HEK293T (cell line): ENCODE measurements at regions not wholly inside any gene's neighbourhood (a gene's known extent, or its start where the extent isn't known, plus 50 kb on each side); places are given as distances from the start of the nearest gene placed in this dataset.

Experiments
- CTCF ChIA-PET: fragments of 350-600 bp; formaldehyde crosslinking; extraction: SDS; loops from one replicate; lab custom pipeline; 2021; ENCODE audit warnings: antibody characterized with exemption, inconsistent platforms; lab: Yijun Ruan, JAX
- POLR2A ChIA-PET: fragments of 350-600 bp; formaldehyde crosslinking; extraction: SDS; loops from one replicate; lab custom pipeline; 2020; ENCODE audit warnings: antibody characterized with exemption, inconsistent platforms; lab: Yijun Ruan, JAX
- DNase-seq: peaks from one replicate; pipeline ENCODE4 v3.0.0; 2012; ENCODE audit warnings: mixed read lengths; ENCODE audit errors: extremely low spot score
- ARNT ChIP-seq: fragments of 450-650 bp; IDR thresholded peaks from 2 replicates; pipeline ENCODE4 v1.6.1; 2017; ENCODE audit warnings: mild to moderate bottlenecking
- BHLHE40 ChIP-seq: fragments of 450-650 bp; IDR thresholded peaks from 2 replicates; pipeline ENCODE4 v1.6.1; 2016; ENCODE audit warnings: mild to moderate bottlenecking, moderate library complexity, borderline replicate concordance
- CTBP1 ChIP-seq: fragments of 450-650 bp; IDR thresholded peaks from 2 replicates; pipeline ENCODE4 v1.6.1; 2016; ENCODE audit warnings: borderline replicate concordance
- ELF4 ChIP-seq: fragments of 450-650 bp; IDR thresholded peaks from 2 replicates; pipeline ENCODE4 v1.6.1; 2017; ENCODE audit warnings: antibody characterized with exemption
- FOXA1 ChIP-seq: fragments of 450-650 bp; IDR thresholded peaks from 2 replicates; pipeline ENCODE4 v1.6.1; 2016; ENCODE audit warnings: mild to moderate bottlenecking
- FOXK2 ChIP-seq: fragments of 450-650 bp; IDR thresholded peaks from 2 replicates; pipeline ENCODE4 v1.6.1; 2016; ENCODE audit warnings: mild to moderate bottlenecking
- FOXM1 ChIP-seq: fragments of 450-650 bp; IDR thresholded peaks from 2 replicates; pipeline ENCODE4 v1.6.1; 2017; ENCODE audit warnings: mild to moderate bottlenecking, borderline replicate concordance
- HDGF ChIP-seq: fragments of 450-650 bp; IDR thresholded peaks from 2 replicates; pipeline ENCODE4 v1.6.1; 2017; ENCODE audit warnings: antibody characterized with exemption, borderline replicate concordance
- L3MBTL2 ChIP-seq: fragments of 450-650 bp; conservative IDR thresholded peaks from 2 replicates; pipeline ENCODE4 v1.6.1; 2016; ENCODE audit warnings: mild to moderate bottlenecking
- LEF1 ChIP-seq: fragments of 450-650 bp; IDR thresholded peaks from 2 replicates; pipeline ENCODE4 v1.6.1; 2017; ENCODE audit warnings: mild to moderate bottlenecking, borderline replicate concordance
- NFRKB ChIP-seq: fragments of 450-650 bp; IDR thresholded peaks from 2 replicates; pipeline ENCODE4 v1.6.1; 2016; ENCODE audit warnings: mild to moderate bottlenecking, moderate library complexity
- SP1 ChIP-seq: fragments of 450-650 bp; IDR thresholded peaks from 2 replicates; pipeline ENCODE4 v1.6.1; 2017
- SUZ12 ChIP-seq: fragments of 450-650 bp; IDR thresholded peaks from 2 replicates; pipeline ENCODE4 v1.6.1; 2016; ENCODE audit warnings: mild to moderate bottlenecking
- TARDBP ChIP-seq: fragments of 450-650 bp; IDR thresholded peaks from 2 replicates; pipeline ENCODE4 v1.6.1; 2016
- ZNF384 ChIP-seq: fragments of 450-650 bp; IDR thresholded peaks from 2 replicates; pipeline ENCODE4 v1.6.1; 2016
- TF ChIP-seq, protein P1 (sequence below): fragments of 450-650 bp; IDR thresholded peaks from 2 replicates; pipeline ENCODE4 v1.6.1; 2016

DNA sequence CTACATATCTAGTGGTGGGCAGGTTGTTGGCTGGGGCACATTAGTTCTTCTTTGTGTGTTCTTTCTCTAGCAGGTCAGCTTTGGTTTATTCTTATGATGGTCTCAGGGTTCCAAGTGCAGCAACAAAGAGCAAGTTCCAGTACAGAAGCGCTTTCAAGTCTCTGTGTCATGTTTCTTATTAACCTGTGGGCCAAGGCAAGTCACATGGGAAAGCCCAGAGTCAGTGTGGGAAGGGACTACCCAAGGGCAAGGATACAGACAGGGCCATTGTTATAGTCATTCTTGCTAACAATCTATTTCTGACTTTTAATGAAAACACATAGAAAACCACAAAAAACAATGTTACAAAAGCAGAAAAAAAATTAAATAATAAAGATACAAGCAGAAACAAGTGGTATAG is 754.6 kb downstream of the TBC1D22A start:
- CTCF ChIA-PET: no interaction called here
- DNase-seq: no peak
- POLR2A ChIA-PET: no interaction called here
- TF ChIP-seq L3MBTL2 (no peak), FOXM1 (no peak), LEF1 (no peak), BHLHE40 (no peak), SUZ12 (no peak), FOXA1 (no peak), ARNT (no peak), ZNF384 (no peak), SP1 (no peak), TARDBP (no peak), NFRKB (no peak)

DNA sequence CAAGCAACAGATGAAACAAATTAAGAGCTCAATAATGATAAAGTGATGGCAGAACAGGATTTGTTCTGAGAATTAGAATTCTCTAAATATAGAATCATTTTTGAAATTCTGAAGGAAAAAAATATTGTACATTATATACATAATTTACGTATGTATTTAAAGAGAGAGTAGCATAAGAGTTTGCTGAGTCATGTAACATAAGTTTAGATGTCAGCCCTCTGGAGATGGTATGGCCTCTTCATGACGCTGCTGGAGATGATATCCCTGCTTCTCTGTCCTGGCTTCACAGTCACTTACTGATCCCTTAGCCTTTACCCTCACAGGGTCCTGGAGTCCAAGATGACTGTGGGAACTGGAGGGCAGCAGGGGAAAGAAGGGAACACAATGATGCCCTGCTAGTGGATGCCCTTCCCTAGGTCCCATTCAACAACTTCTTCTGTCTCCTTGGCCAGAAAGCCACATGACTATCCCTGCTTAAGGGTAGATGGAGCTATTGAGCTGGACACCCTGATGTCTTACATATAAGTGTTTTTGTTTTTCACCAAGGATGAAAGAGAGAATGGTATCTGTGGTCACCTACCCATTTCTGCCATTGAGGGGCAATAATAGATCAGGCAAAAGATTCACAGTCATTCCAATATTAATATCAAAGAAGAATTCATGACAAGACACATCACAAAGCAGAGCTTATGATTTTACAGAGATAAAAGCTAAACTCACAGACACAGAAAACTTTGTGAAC is 753.1 kb downstream of the TBC1D22A start:
- CTCF ChIA-PET: no interaction called here
- DNase-seq: no peak
- POLR2A ChIA-PET: no interaction called here
- TF ChIP-seq, protein P1, sequence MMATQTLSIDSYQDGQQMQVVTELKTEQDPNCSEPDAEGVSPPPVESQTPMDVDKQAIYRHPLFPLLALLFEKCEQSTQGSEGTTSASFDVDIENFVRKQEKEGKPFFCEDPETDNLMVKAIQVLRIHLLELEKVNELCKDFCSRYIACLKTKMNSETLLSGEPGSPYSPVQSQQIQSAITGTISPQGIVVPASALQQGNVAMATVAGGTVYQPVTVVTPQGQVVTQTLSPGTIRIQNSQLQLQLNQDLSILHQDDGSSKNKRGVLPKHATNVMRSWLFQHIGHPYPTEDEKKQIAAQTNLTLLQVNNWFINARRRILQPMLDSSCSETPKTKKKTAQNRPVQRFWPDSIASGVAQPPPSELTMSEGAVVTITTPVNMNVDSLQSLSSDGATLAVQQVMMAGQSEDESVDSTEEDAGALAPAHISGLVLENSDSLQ: no peak
- TF ChIP-seq HDGF (no peak), ZNF384 (no peak), SP1 (no peak), SUZ12 (no peak), TARDBP (no peak), LEF1 (no peak), FOXM1 (no peak), ELF4 (no peak), ARNT (no peak), NFRKB (no peak), FOXK2 (no peak), CTBP1 (no peak)

DNA sequence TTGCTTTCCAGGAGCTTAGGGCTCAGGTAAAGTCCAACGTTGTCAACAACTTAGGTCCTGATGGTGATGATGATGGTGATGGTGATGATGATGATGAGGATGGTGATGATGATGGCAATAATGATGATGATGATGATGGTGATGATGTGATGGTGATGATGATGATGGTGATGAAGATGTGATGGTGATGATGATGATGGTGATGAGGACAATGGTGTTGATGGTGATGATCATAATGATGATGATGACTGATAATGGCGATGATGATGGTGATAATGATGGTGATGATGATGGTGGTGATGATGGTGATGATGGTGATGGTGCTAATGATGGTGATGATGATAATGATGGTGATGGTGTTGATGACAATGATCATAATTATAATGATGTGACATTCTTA is 750.2 kb downstream of the TBC1D22A start:
- DNase-seq: no peak
- ChIA-PET CTCF (no interaction called here), POLR2A (no interaction called here)
- TF ChIP-seq FOXA1: no peak
- no peak for TF ChIP-seq L3MBTL2
- no peak for TF ChIP-seq SUZ12
- TF ChIP-seq BHLHE40: no peak
- TF ChIP-seq, protein P1: no peak
- no peak for TF ChIP-seq NFRKB
- no peak for TF ChIP-seq FOXK2
- no peak for TF ChIP-seq FOXM1
- TF ChIP-seq ZNF384: no peak
- no peak for TF ChIP-seq SP1
- TF ChIP-seq ARNT: no peak

DNA sequence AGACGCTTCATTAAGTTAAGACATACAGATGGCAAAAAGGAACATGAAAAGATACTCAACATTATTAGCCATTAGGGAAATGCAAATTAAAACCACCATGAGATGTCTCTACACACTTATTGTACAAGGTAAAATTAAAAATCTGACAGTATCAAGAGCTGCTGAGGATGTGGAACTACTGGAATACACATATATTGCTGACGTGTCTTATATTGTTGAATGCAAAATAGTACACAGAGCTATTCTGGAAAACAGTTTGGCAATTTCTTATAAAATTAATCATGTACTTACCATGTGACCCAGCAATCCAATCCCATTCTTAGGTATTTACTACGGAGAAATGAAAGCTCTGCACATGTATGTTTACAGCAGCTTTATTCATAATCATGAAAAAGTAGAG is 742.5 kb downstream of the TBC1D22A start:
- DNase-seq: no peak
- TF ChIP-seq ARNT (no peak), TARDBP (no peak), FOXK2 (no peak), BHLHE40 (no peak), FOXM1 (no peak), FOXA1 (no peak), ZNF384 (no peak), CTBP1 (no peak), NFRKB (no peak), HDGF (no peak), LEF1 (no peak), ELF4 (no peak), SUZ12 (no peak), SP1 (no peak), L3MBTL2 (no peak)
- TF ChIP-seq, protein P1: no peak
- CTCF ChIA-PET: no interaction called here
- POLR2A ChIA-PET: no interaction called here

DNA sequence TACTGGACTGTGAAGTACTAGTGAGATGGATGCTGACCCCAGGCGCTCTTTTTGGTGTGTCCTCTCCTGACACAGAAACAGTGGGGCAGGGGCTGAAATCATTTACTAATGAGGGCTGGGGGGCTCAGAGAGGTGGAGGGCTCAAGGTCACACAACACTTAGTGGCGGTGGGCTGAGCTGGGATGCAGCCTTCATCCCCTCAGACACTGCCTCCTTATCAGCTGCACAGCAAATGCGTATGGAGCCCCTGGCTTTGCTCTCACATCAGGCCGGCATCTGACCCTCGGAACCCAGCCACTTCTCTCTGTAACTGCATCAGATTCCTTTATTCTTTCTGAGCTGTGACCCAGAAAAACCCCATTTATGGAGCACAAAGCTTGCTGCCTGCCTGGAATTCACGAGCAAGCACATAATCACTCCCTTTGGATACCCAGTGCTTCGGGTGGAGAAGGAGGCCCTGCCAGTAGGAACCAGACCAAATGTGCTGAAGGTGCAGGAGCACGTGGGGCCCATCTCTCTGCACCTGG is 736.6 kb downstream of the TBC1D22A start:
- ChIA-PET POLR2A (no interaction called here), CTCF (no interaction called here)
- TF ChIP-seq SP1 (no peak), ELF4 (no peak), TARDBP (no peak), BHLHE40 (no peak), CTBP1 (no peak), FOXA1 (no peak)
- TF ChIP-seq, protein P1: no peak

DNA sequence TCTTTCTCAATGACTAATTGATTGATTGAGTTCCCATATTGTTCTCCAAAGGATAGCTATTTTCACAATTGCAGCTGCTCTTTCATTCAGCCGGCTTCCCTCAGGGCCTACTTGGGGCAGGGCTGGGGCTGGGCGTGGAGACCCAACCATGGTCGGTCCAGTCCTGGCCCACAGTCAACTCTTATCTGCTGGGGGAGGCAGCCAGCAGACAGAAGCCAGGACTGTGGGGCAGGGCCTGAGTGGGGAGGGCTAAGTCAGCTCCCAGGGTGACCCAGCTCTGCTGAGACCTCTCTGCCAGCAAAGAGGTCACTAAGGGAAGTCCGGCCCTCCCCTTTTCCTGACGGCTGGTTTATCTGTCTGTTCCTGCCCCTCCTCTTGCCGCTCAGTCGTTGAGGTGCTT is 735.2 kb downstream of the TBC1D22A start:
- no peak for DNase-seq
- ChIA-PET CTCF (no interaction called here), POLR2A (no interaction called here)
- TF ChIP-seq ELF4 (no peak), ARNT (no peak), FOXM1 (no peak), TARDBP (no peak), L3MBTL2 (no peak), SP1 (no peak), FOXK2 (no peak), NFRKB (no peak), CTBP1 (no peak), LEF1 (no peak), SUZ12 (no peak), BHLHE40 (no peak), ZNF384 (no peak), HDGF (no peak)
- TF ChIP-seq, protein P1: no peak

More for the DNA sequence above, 736.6 kb downstream of the TBC1D22A start:
- DNase-seq: no peak
